Stimulated activated CD4-positive, alpha-beta T cell treated with anti-CD3 and anti-CD28 coated beads, Interleukin-1b, Interleukin-23, amount 100 ng/mL, for 1 hour (primary cell): ENCODE measurements at regions not wholly inside any gene's neighbourhood (a gene's known extent, or its start where the extent isn't known, plus 50 kb on each side); places are given as distances from the start of the nearest gene placed in this dataset.

ENCODE experiments used
- DNase-seq, 2 donors: peaks; one replicate each; pipeline ENCODE4 v3.0.0-alpha.2; 2020; ENCODE audit warnings: low read depth in 2 of 2

DNA sequence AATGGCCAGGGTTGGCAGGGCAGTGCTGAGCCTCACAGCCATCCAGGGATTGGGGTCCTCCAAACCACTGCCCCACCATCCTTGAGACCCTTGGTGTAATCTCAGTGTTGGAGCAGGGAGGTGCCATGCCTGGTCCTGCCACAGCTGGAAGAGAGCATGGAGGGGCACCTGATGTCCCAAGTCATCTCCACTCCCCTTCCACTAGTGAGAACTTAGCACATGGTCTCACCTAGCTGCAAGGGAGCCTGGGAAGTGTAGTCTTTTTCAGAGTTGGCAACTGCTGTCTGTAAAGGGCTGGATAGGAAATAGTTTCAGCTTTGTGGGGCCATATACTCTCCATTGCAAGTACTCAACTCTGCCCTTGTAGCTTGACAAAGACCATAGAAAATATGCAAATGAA is 238.7 kb downstream of the RPS24 start:
- DNase-seq: no peak

DNA sequence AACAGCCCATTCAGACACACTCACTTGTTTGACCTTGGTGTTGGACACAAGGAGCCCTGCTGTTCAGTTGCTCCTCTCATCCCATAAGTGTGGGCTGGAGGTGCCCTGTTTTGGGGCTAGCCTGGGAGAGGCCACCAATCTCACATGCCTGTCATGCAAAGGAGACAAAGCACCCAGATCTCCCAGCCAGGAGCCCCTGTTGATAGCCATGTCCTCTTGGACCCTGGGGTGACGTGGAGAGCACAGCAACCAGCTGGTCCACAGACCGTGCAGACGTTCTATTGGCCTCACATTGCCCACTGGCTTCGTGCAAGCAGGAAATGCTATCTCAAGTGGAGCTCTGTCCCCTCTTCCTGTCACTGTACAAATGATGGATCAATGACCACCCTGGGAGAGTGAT is 240.8 kb downstream of the RPS24 start:
- no peak for DNase-seq

DNA sequence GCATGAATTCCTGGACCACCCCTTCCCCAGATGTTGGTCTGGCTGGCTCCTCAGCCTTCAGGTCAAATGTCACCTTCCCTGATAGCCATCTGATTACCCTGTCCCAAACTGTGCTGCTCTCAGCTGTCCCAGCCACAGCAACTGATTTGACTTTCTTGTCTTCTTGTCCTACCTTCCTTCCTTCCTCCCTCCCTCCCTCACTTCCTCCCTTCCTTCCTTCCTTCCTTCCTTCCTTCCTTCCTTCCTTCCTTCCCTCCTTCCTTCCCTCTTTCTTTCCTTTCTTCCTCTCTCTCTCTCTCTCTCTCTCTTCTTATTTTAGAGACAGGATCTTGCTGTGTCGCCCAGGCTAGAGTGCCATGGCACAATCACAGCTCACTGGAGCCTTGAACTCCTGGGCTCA is 242.5 kb downstream of the RPS24 start:
- no peak for DNase-seq

DNA sequence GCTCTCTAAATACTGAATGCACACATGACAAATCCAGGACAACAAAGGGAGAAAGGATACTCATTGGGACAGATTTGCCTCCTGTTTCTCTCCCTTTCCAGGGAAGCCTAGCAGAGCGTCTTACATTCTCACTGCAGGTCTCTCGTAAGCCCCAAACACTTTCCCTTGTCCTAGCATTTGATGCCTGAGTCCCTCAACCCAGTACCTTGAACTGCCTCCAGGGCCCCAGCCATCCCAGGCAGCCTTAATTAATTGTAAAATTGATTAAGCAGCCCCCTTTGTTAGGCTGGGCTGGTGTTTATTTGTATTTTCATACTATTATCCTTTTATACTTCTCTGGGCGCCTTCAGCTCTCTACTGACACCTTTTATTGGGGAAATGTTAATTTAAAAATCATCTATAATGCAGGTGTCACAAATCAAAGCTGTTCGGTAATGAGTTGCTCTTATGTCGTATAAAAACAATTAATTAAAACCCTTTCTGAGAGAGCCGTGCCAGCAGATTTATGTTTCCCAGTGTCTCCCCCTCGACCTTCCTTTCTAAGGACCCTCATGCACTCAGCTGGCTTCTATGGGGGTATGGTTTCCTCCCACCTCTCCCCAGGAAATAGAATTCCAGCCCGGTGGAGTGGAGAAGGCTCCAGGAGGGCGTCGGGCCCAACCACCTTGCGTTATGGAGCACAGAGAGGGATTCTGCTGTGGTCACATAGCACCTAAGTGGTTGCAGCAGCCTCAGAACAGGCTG is 243.8 kb downstream of the RPS24 start:
- DNase-seq: no peak

DNA sequence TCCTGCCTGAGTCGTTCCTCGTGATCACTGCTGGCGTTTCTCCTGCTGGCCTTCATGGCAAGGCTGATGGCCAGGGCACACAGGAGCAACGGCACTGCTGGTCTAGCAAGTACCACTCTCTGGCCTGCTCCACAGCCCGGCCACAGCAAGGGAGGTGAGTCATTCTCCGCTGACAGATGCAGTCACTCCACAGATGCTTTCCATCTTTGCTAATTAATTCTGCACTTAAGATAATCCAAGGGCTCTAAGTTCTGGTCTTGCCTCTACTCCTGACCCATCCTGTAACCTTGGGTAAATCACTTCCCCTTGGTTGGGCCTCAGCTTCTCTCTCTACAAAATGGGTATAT is 244.4 kb downstream of the RPS24 start:
- no peak for DNase-seq

DNA sequence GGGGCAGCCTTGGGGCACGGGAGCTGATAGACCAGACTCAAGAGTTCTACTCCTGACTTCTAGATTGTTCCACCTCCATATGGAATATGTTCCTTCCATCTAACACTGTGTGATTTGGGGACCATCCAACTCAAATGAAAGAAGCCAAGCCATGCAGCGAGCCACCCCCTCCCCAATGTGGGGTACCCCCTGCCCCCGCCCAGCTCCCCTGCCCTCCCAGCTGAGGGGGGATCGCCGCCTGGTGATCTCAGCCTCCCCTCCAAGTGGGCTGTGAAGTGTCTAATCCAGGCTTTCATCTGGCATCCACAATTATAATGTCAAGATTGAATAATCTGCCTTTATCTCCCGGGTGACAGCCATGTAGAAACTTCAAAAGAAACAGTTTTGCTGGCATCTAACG is 246.1 kb downstream of the RPS24 start:
- DNase-seq: no peak

DNA sequence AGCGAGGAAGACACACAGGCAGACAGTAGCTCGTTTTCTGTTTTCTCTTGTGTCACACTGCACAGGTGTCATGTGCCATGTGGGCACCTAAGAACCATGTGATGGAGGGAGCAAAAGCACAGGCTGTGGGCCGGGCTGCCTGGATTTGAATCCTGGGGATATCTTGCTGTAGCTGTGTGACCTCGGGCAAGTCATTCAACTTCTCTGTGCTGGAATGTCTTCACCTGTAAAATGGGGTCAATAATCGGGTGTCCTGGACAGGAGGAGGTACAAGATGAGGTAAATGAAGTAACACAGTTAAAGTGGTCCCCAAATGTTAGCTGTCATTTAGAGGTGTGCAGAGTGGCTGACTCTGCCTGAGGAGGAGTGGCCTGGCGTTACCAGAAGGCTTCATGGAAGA is 246.9 kb downstream of the RPS24 start:
- no peak for DNase-seq

DNA sequence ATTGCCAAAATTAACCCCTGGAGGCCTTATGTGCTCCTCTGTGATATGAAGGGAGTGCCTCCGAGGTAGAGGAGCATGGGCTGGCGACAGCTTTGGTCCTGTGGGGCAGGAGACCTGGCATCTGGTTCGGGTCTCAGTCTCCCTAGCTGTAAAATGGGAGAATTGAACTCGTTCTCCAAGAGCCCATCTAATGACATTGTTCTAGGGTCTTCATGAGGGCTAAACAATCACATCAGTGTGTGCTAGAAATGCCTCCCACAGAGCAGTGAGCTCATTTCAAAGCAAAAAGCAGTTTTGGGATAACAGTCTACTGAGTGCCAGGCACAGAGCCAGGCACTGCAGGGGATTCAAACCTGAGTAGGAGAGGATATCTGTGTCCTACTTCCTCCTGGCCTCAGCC is 248.0 kb downstream of the RPS24 start:
- no peak for DNase-seq

DNA sequence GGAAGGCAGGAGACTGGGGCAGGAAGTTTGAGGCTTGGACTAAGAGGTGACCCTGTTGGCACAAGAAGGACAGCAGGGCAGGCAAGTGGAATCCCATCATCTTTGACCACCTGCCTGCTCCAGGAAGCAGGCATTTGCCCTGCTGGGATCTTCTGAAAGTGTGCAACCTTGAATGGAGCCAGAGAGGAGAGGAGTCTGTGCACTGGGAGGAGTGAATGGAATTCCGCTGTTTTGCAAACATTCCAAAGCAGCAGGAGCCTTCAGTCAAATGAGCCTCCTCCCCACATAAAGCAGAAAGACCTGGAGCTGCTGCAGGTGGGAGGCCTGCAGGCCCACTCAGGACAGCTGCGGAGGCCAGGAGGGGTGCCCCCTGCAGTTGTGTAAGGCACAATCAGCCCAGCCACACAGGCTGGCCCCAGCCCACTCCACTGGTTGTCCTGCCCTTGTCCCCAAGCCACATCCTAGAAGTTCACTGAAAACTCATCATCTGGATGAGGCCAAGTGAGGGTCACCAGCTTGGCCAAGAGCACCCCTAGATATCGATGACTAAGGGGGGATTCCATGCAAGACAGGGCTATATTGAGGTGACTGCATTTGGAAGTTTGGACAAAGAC is 249.5 kb downstream of the RPS24 start:
- DNase-seq: no peak

DNA sequence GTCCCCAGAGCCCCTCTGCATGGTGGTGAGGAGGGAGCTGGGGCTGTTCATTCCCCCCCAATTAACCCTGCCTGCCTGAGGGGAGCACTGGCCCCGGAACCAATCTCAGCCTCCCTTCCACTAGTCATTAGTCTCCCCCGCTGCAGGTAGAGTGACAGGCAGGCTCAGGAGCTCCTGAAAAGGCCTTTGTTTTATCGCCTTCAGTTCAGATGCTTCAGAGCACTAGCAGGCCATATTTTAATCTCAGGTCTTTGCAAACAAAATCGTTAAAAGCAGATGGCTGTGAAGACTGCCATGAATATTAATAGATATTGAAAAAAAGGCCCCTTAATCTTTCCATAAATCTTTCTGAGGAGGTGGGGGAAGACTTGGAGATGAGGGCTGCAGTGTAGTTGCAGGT is 250.7 kb downstream of the RPS24 start:
- DNase-seq: no peak

DNA sequence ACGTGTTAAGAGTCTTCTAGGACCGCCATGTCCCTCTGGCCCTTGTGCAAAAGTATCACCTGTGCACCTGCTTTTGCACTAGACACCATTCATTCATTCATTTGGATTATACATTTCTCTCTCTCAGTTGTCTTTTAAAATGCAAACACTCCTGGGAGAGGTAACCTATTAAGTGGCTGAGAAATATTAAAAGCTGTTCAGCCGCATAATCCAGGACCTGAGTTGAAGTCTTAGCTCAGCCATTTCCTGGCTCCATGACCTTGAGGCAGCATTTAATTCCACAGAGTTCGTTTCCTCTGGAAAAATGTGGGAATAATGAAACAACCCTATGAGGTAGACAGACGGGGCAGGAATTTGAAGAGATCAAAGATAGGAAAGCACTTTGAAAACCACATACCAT is 251.6 kb downstream of the RPS24 start:
- DNase-seq: no peak

DNA sequence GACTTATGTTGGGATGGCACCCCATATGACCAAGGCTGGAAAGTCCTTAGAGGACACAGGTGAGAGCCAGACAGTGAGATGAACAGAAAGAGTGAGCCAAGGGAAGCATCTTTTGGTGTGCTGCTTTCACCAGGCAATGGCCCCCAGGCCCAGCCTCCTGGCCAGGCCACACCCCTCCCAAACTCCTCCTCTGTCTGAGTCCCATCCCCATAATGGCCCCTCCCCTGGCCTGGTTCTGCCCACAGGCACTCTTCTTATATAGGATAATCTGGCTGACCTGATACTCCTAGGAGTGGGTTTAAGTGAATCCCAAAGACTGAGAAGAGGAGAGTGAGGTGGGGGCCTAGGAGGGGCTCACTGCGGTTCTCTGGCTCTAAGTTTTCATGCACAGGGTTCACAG is 252.5 kb downstream of the RPS24 start:
- DNase-seq: no peak

DNA sequence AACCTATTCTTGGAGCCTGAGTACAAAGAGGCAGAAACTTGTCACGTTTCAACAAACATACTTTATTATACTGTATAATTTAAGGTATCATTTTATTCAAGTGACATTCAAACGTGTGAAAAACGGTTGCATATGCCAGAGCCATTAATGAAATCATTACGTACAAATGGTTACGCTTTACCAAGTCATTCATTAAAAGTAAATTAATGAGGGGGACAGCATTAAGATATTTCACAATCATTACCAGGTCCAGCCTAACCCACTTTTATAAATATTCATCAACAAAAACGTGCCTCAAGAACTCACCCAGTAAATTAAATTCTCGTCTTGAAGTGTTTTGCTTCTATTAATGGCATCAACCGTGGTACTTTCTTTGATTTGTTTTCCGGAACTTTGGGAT is 253.0 kb downstream of the RPS24 start:
- no peak for DNase-seq

DNA sequence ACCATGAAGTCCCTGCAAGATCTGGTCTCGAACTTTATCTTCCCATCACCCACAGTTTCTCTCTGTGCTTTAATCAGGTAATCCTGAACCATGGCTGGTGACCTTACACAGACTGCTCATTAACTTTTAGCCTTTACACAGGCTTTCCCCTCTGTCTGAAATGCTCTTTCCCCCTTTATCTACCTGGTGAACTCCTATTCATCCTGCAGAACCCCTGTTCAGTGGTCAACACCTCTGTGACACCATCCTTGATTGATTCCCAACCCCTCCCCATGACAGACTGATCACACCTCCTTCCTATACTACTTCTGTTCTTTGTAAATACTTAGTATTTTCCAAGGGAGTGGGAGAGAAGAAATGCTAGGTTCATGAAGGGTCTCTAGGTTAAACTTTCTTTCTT is 254.0 kb downstream of the RPS24 start:
- no peak for DNase-seq

DNA sequence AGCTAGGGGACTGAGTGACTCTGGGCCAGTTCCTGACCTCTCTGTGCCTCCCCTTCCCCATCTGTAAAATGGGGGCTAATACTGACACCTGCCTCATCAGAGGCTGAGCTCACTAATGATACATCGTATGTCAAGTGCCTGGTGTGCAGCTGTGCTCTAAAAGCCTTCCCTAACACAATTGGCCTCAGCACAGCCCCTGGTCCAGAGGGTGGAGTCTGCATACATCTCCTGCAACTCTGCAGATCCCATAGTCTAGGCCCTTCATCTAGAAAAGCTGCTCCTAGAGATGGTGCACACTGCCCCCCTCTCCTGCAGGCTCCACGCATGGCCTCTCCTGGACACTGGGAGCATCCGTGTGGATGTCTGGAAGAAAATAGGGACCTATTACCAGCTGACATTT is 255.0 kb downstream of the RPS24 start:
- DNase-seq: no peak

DNA sequence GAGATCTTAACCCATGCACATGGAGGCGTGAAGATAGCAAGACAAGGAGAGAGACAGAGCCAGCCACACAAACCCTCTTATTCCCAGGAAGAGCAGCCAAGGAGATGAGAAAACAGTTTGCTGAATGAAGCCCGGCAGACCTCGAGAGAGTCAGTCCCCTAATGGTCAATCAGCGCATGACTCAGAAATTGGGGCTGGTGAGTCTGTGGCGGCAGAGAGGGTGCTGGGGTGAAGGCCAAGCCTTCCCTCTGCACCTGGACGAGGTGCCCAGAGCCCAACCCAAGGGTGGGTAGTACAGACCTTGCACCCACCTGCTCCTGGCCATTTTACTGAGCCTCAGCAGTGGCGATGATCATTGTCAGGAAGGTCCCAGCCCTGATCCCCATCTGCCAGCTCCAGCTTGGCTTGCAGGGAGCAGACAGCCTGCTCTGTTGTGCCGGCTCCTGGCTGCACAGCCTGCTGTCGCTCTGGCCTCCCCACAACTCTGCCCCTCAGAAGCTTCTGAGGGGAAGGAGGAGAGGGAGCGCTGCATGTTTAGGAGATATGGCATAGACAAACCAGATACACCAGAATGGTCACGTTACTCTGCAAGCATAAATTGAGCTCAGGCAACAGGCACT is 256.6 kb downstream of the RPS24 start:
- DNase-seq: no peak

DNA sequence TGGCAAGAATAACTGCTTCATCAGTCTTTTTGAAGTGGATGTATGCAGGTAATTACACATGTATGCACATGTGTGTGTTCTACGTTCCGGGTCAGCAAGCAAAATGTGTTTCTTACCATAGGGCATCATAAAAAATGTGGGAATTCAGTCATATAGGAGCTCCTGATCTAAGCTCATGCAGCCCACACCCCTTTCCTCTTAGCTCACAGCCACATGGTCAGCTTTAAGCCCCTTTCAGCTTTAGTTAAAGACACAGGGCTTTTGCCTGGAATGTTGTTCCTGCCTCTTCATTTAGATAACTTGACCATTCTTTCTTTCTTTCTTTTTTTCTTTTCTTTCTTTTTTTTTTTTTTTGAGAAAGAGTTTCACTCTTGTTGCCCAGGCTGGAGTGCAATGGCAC is 258.1 kb downstream of the RPS24 start:
- no peak for DNase-seq

DNA sequence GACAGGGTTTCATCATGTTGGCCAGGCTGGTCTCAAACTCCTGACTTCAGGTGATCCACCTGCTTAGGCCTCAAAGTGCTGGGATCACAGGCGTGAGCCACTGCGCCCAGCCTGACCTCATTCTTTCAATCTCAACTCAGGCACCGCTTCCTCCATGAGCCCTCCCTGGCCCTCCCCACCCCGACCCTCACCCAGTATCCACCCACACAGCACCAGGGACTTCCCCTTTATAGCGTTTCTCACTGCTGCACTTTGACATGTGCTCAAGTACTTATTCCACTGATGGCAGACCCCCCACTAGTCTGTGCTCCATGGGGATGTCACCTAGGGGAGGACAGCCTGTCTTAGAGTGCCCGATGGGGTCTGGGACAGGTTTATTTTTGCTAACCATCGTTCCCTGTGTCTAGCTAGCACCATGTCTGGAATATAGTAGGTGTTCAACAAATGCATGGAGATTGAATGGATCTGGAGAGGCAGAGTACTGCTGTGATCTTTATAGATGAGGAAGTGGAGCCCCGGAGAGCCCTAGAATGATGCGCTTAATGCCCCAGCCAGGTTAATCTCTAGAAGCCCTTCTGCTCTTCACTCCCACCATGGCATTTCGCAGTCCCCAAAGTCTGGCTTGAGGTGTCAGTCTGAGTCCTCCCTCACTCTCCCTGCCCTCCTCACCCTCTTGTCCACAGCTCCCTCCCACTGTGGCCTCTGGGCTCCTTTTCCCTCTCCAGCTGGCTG is 258.8 kb downstream of the RPS24 start:
- DNase-seq: no peak

DNA sequence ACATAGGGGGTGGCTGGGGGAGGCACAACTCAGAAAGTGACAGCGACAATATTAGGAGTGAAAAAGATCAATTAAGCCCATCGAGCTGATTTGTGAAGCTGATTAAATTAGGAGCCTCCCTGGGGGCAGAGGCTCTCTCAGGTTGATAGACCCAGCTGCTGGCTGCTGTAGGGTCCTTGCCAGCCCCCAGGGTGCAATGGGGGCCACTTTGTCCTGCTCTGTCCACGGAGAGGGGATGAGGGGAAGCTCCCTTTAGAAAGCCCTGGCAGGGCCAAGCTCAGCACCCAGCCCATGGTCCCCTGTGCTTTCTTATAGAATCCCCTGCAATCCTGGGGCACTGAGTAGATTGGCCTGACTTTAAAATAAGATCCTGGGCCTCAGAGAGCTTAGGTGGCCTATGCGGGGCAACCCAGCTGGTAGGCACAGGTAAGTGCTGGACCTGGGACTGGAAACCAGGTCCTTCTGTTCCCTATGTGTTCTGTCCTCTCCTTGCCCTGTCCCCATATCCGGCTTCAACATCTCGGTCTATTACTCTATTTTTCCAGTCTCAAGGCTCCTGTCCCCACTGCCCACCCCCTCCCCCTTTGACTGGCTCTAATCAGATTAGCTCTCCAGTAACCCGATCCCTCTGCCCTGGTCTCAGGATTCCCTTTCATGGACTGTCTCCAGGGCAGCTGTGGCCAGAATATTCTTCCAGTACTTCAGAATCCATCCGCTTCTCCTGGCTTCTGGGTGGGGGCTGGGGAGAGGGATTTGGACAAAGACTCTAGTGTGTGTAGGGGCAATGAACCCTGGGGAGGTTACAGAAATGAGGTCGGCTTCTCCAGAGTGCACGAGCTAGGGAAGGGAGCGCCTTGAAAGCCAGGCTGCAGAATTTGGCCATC is 259.6 kb downstream of the RPS24 start:
- no peak for DNase-seq

DNA sequence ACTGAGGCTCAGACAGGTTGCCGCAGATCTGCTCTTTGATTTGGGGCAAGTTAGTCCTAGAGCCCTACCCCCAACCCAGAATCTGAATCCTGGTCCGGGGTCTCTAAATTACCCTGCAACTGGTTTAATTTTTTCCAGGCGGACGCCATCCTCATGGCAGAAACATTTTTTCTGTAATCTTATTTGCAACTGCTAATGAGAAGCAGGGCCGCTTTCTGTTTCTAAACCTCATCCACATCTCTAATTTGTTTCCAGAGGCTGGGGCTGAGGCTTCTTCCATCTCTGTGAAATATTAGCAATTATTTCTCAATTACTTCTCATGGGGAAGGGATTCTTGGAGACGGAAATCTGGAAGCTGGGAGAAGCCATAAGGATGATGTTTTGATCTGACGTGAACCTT is 261.6 kb downstream of the RPS24 start:
- no peak for DNase-seq

DNA sequence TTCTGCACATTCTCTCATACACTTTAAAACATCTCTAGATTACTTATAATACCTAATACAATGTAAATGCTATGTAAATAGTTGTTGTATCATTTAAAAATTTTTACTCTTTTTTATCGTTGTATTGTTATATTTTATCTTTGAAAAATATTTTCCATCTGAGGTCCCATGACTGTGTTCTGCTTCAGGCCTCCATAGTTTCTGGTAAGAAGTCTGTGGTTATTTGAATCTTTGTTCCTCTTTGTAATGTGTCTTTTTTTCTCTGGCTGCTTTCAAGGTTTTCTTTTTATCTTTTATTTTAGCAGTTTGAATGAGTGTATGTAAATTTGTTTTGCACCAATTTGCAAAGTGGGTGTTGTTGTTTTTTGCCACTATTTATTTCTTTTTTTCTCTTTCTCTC is 263.1 kb downstream of the RPS24 start:
- no peak for DNase-seq

DNA sequence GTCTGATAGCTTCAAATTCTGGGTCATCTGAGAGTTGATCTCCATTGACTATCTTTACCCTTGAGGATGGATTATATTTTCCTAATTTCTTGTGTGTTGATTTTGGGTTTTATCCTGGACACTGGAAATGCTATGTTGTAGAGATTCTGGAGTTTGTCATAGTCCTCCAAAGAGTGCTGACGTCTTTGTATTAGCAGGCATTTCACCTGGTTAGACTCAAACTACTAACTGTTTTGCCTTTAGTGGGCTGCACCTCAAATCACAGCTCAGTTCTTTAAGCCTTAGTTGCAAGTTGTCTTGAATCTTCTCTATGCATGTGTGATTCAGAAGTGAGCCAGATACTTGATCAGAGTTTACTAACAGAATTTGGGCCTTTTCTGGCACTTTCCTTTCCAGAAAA is 264.3 kb downstream of the RPS24 start:
- DNase-seq: no peak
